ENCODE measurements at regions not wholly inside any gene's neighbourhood (a gene's known extent, or its start where the extent isn't known, plus 50 kb on each side); places are given as distances from the start of the nearest gene placed in this dataset.

GRCh38 chr1:95572002-95572401 is 338.0 kb downstream of the RWDD3 start:
- TF ChIP-seq, protein P1, sequence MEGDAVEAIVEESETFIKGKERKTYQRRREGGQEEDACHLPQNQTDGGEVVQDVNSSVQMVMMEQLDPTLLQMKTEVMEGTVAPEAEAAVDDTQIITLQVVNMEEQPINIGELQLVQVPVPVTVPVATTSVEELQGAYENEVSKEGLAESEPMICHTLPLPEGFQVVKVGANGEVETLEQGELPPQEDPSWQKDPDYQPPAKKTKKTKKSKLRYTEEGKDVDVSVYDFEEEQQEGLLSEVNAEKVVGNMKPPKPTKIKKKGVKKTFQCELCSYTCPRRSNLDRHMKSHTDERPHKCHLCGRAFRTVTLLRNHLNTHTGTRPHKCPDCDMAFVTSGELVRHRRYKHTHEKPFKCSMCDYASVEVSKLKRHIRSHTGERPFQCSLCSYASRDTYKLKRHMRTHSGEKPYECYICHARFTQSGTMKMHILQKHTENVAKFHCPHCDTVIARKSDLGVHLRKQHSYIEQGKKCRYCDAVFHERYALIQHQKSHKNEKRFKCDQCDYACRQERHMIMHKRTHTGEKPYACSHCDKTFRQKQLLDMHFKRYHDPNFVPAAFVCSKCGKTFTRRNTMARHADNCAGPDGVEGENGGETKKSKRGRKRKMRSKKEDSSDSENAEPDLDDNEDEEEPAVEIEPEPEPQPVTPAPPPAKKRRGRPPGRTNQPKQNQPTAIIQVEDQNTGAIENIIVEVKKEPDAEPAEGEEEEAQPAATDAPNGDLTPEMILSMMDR (IDR thresholded peaks at IDR 0.05) = no peak
- TF ChIP-seq POLR2A (IDR thresholded peaks at IDR 0.05) = no peak

All from thyroid gland (tissue), 4 donors.